Thyroid gland (tissue), 4 donors: ENCODE measurements at regions not wholly inside any gene's neighbourhood (a gene's known extent, or its start where the extent isn't known, plus 50 kb on each side); places are given as distances from the start of the nearest gene placed in this dataset.

Experiments used
- DNase-seq, 2 donors: peaks; one replicate each; pipeline ENCODE4 v3.0.0-alpha.2; 2019
- H3K27ac ChIP-seq, 3 donors: fragments of 200-600 bp; sonication (generic); 1 replicate in 2 of 3; 2 replicates in 1 of 3; pipeline ENCODE4 v1.5.1; 2016 to 2019; ENCODE audit warnings: mild to moderate bottlenecking in 1 of 3, moderate library complexity in 1 of 3
- H3K27me3 ChIP-seq: fragments of 200-600 bp; sonication (generic); one replicate; pipeline ENCODE4 v1.5.1; 2019
- H3K36me3 ChIP-seq, 2 donors: fragments of 200-600 bp; sonication (generic); one replicate each; pipeline ENCODE4 v1.5.1; 2016 to 2019
- H3K4me1 ChIP-seq, 2 donors: fragments of 200-600 bp; sonication (generic); one replicate each; pipeline ENCODE4 v1.5.1; 2017 to 2019
- H3K4me3 ChIP-seq, 3 donors: fragments of 200-600 bp; sonication (generic); replicated peaks in 1 of 3; 1 replicate in 2 of 3; 2 replicates in 1 of 3; pipeline ENCODE4 v1.5.1; 2016; ENCODE audit warnings: mild to moderate bottlenecking in 1 of 3
- H3K9me3 ChIP-seq: fragments of 200-600 bp; sonication (generic); one replicate; pipeline ENCODE4 v1.5.1; 2017
- POLR2A ChIP-seq, 2 donors: fragments of 450-650 bp; IDR thresholded peaks; one replicate each; pipeline ENCODE4 v1.6.1; 2017; ENCODE audit warnings: antibody characterized with exemption in 2 of 2, mild to moderate bottlenecking in 2 of 2, moderate library complexity in 1 of 2
- WGBS, 2 donors: methylation state at CpG; one replicate each; pipeline ENCODE4 v1.1.5; 2017; 5-methylcytosine and 5-hydroxymethylcytosine counted together
- intact Hi-C: fragments of 100-400 bp; cut with DNase I; formaldehyde crosslinking; loops from one replicate; pipeline ENCODE4 v1.15.1; 2023
- TF ChIP-seq, protein P1 (sequence below), 6 experiments: fragments of 200-600 bp in 3 of 6; fragments of 450-650 bp in 3 of 6; sonication (generic) in 3 of 6; IDR thresholded peaks; one replicate each; pipeline ENCODE4 v1.5.1; 2016 to 2019; ENCODE audit warnings: antibody characterized with exemption in 6 of 6, mild to moderate bottlenecking in 2 of 6, inconsistent platforms in 1 of 6, moderate library complexity in 1 of 6

GRCh38 chr4:41877020-41877796 lies 58.0 kb upstream of the TMEM33 start:
- WGBS, 2 donors, result 80 to 81% methylated on average over 5 to 7 of the region's 7 CpGs
- no peak overlapping the region for H3K4me3 ChIP-seq
- intact Hi-C loops, result no loop called here
- H3K4me1 ChIP-seq, result peaks cover 20 to 23% of the 10 kb centered on the region in 2 donors
- no peaks in the 10 kb centered on the region for H3K9me3 ChIP-seq
- TF ChIP-seq, protein P1, sequence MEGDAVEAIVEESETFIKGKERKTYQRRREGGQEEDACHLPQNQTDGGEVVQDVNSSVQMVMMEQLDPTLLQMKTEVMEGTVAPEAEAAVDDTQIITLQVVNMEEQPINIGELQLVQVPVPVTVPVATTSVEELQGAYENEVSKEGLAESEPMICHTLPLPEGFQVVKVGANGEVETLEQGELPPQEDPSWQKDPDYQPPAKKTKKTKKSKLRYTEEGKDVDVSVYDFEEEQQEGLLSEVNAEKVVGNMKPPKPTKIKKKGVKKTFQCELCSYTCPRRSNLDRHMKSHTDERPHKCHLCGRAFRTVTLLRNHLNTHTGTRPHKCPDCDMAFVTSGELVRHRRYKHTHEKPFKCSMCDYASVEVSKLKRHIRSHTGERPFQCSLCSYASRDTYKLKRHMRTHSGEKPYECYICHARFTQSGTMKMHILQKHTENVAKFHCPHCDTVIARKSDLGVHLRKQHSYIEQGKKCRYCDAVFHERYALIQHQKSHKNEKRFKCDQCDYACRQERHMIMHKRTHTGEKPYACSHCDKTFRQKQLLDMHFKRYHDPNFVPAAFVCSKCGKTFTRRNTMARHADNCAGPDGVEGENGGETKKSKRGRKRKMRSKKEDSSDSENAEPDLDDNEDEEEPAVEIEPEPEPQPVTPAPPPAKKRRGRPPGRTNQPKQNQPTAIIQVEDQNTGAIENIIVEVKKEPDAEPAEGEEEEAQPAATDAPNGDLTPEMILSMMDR (IDR thresholded peaks at IDR 0.05), result no peak
- TF ChIP-seq POLR2A (IDR thresholded peaks at IDR 0.05), result no peak
- H3K36me3 ChIP-seq, result no peaks in the 10 kb centered on the region
- DNase-seq, result no peak
- H3K27ac ChIP-seq, result no peak overlapping the region
- H3K27me3 ChIP-seq, result peaks cover 22% of the 10 kb centered on the region

DNA sequence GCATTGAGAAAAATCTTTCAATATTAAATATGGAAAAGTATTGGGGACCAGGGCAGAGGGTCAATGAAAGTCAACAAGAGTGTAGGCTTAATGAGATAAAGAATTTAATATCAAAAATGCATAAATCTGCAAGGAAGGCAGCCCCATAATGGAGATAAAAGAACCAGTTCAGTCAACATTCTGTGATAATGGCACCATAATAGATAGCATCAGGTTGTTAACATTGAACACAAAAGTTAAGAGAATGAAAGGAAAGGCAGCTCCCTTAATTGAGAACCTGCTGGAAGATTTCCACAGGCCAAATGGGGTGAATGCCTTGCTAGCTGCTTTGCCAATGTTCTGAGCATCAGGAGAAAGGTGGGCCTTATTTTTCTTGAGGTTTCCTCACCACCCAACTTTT lies 60.4 kb upstream of the TMEM33 start:
- H3K27ac ChIP-seq, result no peak overlapping the region
- H3K4me1 ChIP-seq, result no peaks in the 10 kb centered on the region
- peaks cover 15% of the 10 kb centered on the region for H3K27me3 ChIP-seq

DNA sequence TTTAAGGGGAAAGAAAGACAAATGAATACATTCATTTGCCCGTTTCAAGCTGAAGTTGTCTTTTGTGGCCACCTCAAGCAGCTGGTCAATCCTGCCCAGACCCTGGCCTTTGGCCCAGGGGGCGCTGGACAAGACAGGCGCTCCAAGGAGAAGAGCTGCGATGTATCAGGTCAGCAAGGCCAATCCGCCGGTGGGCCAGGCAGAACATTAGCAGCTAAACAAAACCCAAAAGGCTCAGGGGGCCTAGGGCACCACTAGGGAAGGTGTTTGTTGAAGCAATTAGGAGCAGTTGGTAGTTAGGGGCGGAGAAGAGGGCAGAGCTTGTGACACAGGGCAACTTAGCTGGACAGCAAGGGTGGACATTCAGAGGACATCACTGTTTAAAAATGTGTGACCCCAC lies 60.8 kb upstream of the TMEM33 start:
- Histone ChIP-seq H3K4me3 (no peak overlapping the region), H3K36me3 (no peaks in the 10 kb centered on the region), H3K27ac (no peak overlapping the region), H3K27me3 (peaks cover 11% of the 10 kb centered on the region), H3K4me1 (no peaks in the 10 kb centered on the region), H3K9me3 (no peaks in the 10 kb centered on the region)
- DNase-seq, result no peak
- WGBS, 2 donors, result 49 to 59% methylated on average over 7 of the region's 7 CpGs
- intact Hi-C loops, result no loop called here
- no peak for TF ChIP-seq POLR2A (IDR thresholded peaks at IDR 0.05)
- TF ChIP-seq, protein P1 (IDR thresholded peaks at IDR 0.05), result no peak

More for the DNA sequence above, 60.4 kb upstream of the TMEM33 start:
- intact Hi-C loops, result no loop called here
- no peaks in the 10 kb centered on the region for H3K36me3 ChIP-seq
- no peak for DNase-seq
- no peak overlapping the region for H3K4me3 ChIP-seq
- TF ChIP-seq, protein P1 (IDR thresholded peaks at IDR 0.05), result no peak
- TF ChIP-seq POLR2A (IDR thresholded peaks at IDR 0.05), result no peak
- H3K9me3 ChIP-seq, result no peaks in the 10 kb centered on the region

- Histone ChIP-seq H3K36me3 (no peaks in the 10 kb centered on the region), H3K27ac (no peak overlapping the region), H3K9me3 (no peaks in the 10 kb centered on the region), H3K4me1 (no peaks in the 10 kb centered on the region), H3K27me3 (peaks cover 5% of the 10 kb centered on the region), H3K4me3 (no peak overlapping the region)
- no peak for TF ChIP-seq POLR2A (IDR thresholded peaks at IDR 0.05)
- TF ChIP-seq, protein P1 (IDR thresholded peaks at IDR 0.05), result no peak
- no peak for DNase-seq
- 10 to 13% methylated on average over 27 to 39 of the region's 42 CpGs for WGBS, 2 donors
- intact Hi-C loops, result no loop called here
Observed at GRCh38 chr4:41873380-41874295, 61.6 kb upstream of the TMEM33 start.

DNA sequence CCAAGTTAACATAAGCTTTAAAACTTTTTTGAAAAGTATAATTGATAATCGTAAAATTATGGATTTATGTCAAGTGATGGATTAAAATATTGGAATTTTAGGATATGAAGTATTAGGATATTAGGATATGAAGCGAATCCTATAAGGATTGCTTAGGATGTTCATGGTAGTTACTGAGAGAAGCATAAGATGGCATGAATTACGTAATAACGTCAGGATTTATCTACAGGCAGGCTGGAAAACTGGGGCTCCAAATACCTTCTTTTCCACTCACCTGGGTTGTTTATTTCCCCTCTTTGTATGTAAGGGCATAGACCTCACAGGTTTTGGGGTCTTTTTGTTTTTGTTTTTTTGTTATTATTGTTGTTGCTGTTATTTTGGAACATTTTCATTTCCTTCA lies 65.2 kb upstream of the TMEM33 start:
- Histone ChIP-seq H3K4me3 (no peak overlapping the region), H3K36me3 (no peaks in the 10 kb centered on the region), H3K4me1 (peaks cover 8 to 16% of the 10 kb centered on the region in 2 donors), H3K27ac (no peak overlapping the region), H3K27me3 (peaks cover 22% of the 10 kb centered on the region), H3K9me3 (no peaks in the 10 kb centered on the region)
- WGBS, 2 donors, result 74 to 79% methylated on average over 4 of the region's 4 CpGs
- intact Hi-C loops, result no loop called here
- TF ChIP-seq, protein P1 (IDR thresholded peaks at IDR 0.05), result no peak
- no peak for TF ChIP-seq POLR2A (IDR thresholded peaks at IDR 0.05)
- DNase-seq, result no peak
